ENCODE measurements at regions not wholly inside any gene's neighbourhood (a gene's known extent, or its start where the extent isn't known, plus 50 kb on each side); places are given as distances from the start of the nearest gene placed in this dataset.
"Not testable (repeated sequence)": the region's sequence is repeated elsewhere in the genome, so short reads cannot be mapped to it uniquely, and the experiment has no call there.

DNA sequence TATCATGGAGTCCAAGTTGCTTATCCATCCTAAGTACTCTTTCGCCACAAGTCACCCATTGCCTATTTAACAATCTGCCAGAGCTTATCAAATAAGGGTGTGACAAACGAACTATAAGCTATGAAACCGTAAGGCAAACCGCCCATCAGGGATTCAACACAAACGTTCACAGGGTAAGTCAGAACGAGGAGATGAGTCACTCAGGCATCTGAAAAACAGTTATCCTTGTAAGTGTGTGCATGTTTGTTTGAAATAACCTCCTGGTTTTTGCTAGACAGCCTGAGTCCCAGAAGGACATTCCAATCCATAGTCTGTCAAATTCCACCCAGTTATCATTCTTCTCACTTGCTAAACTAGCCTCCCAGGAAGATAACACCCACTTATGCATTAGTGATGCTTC, 299.1 kb downstream of the PAX3 start:
- no peak overlapping the region for H3K27ac ChIP-seq
- TF ChIP-seq, protein P1, sequence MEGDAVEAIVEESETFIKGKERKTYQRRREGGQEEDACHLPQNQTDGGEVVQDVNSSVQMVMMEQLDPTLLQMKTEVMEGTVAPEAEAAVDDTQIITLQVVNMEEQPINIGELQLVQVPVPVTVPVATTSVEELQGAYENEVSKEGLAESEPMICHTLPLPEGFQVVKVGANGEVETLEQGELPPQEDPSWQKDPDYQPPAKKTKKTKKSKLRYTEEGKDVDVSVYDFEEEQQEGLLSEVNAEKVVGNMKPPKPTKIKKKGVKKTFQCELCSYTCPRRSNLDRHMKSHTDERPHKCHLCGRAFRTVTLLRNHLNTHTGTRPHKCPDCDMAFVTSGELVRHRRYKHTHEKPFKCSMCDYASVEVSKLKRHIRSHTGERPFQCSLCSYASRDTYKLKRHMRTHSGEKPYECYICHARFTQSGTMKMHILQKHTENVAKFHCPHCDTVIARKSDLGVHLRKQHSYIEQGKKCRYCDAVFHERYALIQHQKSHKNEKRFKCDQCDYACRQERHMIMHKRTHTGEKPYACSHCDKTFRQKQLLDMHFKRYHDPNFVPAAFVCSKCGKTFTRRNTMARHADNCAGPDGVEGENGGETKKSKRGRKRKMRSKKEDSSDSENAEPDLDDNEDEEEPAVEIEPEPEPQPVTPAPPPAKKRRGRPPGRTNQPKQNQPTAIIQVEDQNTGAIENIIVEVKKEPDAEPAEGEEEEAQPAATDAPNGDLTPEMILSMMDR (conservative IDR thresholded peaks at IDR 0.05), result no peak

DNA sequence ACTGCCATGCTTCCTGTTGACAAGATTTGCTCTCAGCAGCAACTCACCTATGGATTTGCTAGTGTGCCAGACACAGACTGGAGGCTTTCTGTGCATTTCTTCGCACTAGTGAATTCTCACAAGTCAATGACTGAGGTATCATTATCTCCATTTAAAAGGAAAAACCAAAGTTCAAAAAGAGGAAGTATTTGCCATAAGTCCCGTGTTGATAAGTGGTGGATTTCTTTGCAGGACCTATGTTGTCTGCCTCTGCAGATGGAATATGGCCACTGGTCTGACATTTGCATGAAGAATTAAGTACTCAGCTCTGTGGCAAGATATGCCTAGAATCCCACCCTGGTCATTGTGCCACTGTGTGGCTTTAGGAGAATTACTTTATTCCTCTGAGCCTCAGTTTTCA, 299.6 kb downstream of the PAX3 start:
- H3K27ac ChIP-seq, result no peak overlapping the region
- TF ChIP-seq, protein P1 (conservative IDR thresholded peaks at IDR 0.05), result no peak

DNA sequence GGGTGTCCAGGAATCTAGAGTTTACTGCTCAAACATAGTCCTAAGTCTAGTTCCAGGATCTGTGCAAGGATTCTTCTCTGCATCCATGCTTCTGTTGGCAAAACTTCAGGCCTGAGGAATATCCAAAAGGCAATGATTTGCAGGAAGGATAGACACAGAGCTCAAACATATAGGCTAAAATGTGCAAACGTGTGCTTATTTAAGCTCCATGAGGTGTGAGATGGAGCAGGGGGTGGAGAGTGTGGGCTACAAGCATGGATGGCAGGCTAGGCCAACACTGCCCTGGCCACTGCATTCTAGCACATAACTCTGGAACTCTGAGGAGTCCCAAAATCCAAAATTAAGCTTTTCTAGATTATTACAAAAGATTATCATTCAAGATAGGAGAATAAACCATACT, 301.1 kb downstream of the PAX3 start:
- TF ChIP-seq, protein P1 (conservative IDR thresholded peaks at IDR 0.05), result no peak
- H3K27ac ChIP-seq, result no peak overlapping the region

DNA sequence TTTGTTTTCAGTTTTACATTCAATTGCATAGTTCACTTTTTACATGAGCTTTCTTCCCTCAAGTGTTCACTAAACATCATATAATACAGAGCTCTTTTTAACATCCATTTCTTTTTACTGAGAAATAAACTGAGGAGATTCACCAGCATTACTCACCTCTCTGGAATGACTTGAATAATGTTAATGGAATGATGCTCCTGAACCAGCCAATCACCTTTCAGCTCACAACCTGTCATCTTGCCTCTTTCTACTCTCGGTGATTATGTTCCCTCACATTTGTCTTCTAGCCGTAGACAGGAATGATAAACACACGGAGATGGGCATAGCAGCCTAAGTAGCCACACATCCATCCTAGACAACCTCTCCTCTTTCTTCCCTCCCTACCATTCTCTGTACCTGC, 301.7 kb downstream of the PAX3 start:
- TF ChIP-seq, protein P1 (conservative IDR thresholded peaks at IDR 0.05), result no peak
- no peak overlapping the region for H3K27ac ChIP-seq

DNA sequence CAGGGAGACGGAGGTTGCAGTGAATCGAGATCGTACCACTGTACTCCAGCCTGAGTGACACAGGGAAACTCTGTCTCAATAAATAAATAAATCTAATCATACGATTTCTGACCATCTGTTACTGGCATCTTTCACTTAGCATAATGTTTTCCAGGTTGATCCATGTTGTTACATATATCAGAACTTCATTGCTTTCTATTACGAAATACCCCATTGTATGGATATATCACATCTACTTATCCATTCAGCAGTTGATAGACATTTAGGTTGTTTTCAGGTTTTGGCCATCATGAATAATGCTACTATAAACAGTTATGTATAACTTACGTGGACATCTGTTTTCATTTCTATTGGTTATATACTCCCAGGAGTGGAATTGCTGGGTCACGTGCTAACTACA, 303.9 kb downstream of the PAX3 start:
- TF ChIP-seq, protein P1 (conservative IDR thresholded peaks at IDR 0.05), result no peak
- H3K27ac ChIP-seq, result no peak overlapping the region

DNA sequence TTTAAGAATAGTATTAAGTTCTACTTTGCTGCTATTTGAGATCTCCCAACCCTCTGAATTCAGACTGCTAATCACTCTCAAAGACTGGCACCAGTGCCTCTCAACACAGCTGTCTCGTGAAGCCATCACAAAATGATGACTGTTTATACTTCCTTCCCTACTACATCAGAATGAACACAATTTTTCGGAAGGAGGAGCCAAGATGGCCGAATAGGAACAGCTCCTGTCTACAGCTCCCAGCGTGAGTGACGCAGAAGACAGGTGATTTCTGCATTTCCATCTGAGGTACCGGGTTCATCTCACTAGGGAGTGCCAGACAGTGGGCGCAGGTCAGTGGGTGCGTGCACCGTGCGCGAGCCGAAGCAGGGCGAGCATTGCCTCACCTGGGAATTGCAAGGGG, 314.4 kb downstream of the PAX3 start:
- H3K27ac ChIP-seq, result not testable (repeated sequence)

DNA sequence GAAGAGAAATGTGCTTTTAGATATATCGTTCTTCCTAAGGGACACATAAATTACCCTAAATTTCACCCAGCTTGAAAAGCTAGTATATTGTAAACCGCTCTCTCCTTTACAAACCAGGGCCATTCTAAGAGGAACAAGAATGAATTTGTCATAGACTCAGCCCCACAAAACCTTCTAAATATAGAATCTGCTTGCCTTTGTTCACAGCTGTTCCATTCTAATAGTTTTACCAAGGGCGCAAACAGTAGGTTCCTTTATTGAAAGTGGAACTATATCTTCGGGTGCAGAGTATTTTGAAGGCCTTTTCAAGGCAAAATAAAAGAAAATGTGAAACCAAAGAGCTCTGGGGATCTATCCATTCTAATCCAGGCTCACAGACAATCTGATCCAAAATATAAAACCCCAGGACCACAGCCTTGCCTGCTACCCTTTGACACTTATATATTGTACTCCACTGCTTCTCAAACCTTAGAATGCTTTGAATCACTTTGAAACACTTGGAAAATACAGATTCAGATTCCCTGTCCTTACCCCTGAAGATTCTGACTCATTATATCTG, 316.8 kb downstream of the PAX3 start:
- TF ChIP-seq, protein P1 (conservative IDR thresholded peaks at IDR 0.05), result no peak
- H3K27ac ChIP-seq, result no peak overlapping the region

DNA sequence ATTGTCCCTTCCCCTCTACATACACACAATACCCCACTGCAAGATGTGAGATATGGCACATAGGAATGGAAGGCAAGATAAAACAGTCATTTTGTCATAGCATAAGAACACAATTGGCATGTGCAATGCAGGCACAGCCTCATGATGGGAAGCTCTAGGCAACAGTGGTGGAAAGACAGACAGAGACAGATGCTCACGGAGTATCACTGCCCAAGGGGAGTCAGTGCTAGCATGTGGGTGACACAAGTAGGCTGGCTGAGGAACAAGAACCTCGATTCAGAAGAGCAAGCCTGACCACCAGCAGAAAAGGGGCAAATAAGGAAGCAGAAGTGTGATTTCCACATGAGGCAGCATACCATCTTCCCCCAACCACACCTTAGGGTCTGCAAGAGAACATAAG, 323.6 kb downstream of the PAX3 start:
- TF ChIP-seq, protein P1 (conservative IDR thresholded peaks at IDR 0.05), result no peak

More for the DNA sequence above, 323.6 kb downstream of the PAX3 start:
- H3K27ac ChIP-seq, result no peak overlapping the region
